Suppressor macrophage treated with lipopolysaccharide for 4 hours (primary cell): ENCODE measurements at regions not wholly inside any gene's neighbourhood (a gene's known extent, or its start where the extent isn't known, plus 50 kb on each side); places are given as distances from the start of the nearest gene placed in this dataset.
A peak's percentile ranks its signal among the peaks of the same experiment; 100 is the strongest.
"Not testable (repeated sequence)": the region's sequence is repeated elsewhere in the genome, so short reads cannot be mapped to it uniquely, and the experiment has no call there.

Experiments used
- DNase-seq: peaks from one replicate; pipeline ENCODE4 v3.0.0-alpha.2; 2020

DNA sequence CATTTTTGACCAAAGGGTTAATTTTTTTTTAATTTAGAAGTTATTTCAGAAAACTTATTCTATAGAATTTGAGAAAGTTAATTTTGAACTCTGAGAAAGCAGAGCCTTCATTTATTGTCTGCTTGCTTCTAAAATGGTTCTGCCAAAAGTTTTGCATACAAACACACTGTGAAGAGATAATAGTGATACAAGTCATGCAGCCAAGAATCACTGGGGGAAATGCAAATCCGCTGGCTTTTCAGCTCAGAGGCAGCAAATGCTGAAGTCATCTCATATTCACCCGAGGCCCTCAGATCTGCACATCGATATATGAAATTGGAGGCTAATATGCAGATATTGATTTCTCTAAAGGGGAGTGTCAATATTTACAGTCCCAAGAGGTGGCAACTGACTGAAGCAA lies 186.2 kb downstream of the KIT start:
- DNase-seq: no peak

DNA sequence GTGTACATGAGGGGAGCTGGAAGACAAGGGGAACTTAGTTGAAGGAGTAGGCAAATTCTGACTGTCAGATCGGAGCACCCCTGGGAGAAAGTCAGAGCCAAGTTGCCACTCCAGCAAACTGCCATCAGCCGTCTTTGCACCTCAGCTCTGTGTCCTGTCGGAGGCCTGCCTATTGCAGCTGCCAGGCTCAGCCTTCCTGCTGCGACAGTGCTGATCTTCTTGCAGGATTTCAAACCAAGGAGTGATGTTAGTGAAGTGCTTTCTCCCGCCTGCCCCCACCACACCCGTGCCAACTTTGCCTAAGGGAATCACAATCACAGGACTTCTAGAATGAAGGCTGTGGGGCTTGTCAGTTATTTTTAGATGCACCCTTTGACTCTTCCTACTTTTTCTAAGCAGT lies 185.3 kb downstream of the KIT start:
- DNase-seq: no peak

DNA sequence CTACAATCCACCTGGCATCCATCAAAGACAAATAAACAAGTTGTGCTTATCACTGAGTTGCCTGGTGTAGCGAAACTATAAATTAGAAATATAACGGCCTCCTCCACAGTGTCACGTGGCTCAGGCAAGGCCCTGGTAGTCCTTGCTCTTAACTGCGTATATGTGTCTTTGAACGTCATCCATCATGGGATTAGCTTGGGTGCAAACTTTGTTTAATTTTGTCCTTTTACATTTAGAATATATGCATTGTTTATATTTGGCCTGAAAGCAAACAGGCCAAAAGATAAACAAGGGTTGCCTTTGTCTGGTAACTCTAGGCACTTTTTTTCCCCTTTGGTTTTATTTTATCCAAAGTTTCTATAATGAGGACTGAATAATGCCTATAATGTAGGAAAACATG lies 184.9 kb downstream of the KIT start:
- no peak for DNase-seq

DNA sequence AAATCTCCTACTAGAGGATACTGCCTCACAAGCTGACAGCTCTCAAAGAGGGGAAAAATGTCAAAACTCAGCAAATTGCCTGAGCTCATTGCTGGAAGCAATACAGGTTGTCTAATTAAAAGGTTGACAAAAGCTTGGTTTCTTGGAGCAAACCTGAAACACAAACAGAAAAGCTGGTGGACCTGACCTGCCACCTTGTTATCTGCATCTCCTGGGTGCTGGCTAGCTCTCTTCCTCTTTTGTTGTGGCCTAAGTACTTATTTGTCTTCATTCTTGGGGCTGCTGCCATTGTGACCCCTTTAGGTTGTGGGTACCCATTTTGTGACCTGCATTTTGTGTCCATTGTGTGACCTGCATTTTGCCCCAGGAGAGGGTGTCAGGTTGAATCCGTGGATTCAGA lies 184.5 kb downstream of the KIT start:
- DNase-seq: no peak

DNA sequence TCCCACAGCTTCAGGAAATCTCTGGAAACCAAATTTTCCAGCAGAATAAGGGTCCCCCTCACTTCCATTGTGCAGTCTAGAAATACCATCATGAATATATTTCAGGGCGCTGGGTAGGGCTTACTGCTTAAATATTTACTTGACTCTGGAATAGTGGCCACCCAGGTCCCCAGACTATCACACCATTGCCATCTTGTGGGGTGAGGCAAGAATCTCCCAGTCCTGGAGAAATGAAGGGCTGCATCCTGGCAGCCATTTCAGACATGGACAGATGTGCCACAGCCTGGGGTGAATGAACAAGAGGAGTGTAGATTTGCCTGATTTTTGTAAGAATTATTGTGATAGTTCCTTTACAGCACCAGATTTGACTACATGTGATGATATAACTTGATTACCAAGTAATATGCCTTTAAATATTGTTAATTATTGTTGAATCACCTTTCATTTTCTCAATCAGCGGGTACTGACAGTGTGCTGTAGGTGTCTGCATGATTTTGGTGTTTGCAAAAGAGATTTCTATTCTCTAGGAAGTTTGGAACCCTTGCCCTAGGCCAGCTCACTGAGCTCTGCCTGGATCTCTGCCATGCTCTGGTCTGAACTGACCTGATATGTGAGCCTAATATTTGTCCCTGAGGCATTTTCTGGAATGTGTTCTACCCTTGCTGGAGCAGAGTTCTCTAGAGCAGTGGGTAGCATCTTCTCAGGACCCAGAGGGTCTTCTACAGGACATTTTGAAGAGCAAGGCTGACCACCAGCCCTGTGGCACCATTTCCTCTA lies 183.4 kb downstream of the KIT start:
- DNase-seq: peak; percentile 9

DNA sequence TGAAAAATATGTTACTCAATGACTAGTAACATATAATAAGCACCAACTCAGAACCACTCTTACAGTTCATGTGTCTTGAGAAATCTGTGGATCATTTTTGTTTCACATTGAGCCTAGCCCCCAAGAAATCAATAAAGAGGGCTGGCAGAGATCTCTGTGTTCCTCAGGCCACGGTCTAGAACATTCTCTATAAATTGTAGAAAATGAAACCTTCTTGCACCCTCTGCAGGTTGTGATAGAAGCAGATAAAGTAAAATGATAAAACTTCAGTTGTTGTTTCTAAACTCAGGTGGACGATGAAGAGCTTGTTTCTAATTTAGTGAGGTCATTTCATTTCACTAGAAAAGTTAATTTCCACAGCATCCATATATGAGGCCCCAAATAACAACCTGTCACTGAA lies 182.7 kb downstream of the KIT start:
- no peak for DNase-seq

DNA sequence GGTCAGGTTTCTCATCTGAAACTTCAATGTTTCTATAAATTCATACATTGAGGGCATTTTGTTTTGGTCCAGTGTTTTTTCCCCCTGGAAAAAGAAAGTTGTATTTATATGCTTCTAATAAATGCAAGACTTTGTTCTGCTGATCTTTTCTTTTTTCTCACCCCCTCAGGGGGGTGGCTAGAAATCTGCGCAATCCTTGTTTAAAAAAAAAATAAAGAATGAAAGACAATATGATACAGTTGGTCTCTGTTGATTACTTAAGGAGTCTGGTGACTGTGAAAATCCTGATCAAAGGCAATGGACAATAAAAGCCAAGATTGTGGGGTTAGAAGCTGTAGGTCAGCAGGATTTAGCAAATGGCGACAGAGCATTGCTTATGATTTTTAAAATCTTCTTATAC lies 180.5 kb downstream of the KIT start:
- no peak for DNase-seq

DNA sequence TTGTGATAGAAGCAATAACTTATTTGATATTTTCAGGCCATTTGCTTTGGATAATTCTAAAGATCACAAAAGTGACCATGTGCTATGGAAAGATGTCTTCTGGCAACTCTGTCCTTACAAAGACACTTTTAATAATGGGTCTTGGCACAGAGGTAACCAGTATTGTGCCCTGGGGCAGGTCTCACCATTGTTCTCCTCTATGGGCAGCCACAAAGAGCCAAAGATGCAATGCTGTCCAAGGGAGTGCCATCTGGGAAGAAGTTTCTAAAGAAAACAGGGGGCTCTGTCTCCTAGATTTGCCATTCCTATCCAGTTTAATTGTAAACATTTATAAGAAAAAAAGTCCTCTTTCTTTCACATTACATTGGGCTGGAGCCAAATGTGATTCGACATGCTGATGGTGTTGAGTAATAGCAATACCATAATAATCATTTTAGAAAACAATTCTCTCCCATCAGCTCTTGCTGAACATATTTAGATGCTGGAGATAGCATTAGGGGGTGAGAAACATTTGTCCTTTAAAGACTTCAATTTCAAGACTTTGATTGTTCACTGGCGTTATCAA lies 179.9 kb downstream of the KIT start:
- no peak for DNase-seq

DNA sequence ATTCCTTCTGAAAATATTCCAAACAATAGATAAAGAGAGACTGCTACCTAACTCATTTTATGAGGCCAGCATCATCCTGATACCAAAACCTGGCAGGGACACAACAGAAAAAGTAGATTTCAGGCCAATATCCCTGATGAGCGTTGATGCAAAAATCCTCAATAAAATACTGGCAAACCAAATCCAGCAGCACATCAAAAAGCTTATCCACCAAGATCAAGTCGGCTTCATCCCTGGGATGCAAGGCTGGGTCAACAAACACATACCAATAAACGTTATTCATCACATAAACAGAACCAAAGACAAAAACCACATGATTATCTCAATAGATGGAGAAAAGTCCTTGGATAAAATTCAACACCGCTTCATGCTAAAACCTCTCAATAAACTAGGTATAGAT lies 170.6 kb downstream of the KIT start:
- DNase-seq: not testable (repeated sequence)

DNA sequence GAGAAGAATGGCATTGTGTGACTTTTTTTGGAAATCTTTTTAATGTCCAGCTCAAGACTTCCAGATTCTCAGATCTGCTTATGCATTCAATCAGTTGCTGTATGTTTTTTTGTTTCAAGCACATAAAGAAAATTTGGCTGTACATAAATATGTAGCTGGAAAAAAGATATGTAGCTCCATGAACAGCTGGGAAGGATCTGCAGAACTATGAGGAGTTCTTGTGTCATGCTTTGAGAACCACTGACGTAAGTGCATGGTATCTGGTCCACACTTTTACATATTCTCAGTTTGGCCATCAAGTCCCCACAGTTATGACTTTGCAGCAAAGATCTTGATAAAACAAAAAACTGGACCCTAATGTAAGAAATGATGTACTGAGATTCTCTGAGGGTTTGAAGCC lies 165.9 kb downstream of the KIT start:
- no peak for DNase-seq

DNA sequence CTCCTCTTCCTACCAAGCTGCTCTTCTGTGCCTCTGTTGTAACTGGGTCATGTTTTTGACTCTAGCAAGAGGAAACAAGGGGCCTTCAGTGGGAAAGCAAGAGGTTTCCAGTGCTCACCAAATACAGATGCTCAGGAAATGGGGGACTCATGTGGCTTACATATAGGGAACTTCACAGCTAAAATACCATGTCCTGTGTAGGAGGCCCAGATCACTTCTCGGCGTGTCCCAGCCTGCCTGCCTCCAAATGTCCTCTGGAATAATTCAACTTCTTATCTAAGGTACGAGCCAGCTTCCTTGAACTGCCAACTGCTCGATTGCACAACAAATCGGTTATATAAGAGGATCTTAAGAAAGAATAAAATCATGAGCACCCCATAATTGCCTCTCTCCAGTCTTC lies 161.3 kb downstream of the KIT start:
- DNase-seq: no peak

DNA sequence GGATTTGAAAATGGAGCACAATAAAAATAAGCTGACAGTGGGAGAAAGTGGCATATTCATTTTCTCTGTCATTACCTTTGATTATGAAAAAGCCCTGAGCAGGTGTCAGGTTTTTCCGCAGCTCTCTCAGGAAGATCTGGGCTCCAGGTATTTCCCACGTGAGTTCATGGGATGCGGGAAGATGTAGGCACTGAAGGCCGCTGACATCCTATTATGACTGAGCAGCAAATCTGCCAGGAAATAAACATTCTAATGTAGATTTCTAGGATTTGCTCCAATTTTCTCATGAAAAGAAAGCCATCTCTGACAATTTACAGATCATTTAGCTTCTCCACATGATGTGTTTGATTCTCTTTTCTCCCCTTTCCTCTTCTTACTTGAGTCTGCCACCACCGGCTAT lies 160.7 kb downstream of the KIT start:
- no peak for DNase-seq

DNA sequence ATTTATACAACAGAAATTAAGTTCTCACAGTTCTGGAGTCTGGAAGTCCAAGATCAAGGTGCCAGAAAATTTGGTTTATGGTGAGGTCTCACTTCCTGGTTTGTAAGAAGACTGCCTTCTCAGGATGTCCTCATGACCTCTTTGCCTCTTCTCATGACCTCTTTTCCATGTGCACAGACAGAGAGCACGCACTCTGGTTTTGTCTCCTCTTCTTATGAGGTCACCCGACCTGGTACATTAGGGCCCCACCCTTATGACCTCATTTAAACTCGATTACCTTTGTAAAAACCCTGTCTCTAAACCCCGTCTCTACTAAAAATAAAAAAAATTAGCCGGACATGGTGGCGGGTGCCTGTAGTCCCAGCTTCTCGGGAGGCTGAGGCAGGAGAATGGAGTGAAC lies 155.9 kb downstream of the KIT start:
- DNase-seq: no peak

DNA sequence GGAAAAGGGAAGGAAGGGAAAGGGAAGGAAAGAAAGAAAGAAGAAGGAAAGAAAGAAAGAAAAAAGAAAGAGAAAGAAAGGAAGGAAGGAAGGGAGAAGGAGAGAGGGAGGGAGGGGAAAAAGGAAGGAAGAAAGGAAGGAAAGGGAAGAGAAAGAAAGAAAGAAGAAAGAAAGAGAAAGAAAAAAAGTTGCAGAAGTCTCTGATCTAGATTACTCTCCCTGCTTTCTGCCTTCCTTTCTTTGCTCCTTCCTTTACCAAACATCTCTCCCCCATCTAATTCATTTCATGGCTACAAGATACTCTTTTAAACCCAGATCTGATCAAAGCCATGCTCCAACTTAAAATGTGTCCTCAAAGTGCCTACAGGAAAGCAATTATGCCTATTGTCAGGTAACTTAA lies 148.6 kb downstream of the KIT start:
- DNase-seq: no peak

DNA sequence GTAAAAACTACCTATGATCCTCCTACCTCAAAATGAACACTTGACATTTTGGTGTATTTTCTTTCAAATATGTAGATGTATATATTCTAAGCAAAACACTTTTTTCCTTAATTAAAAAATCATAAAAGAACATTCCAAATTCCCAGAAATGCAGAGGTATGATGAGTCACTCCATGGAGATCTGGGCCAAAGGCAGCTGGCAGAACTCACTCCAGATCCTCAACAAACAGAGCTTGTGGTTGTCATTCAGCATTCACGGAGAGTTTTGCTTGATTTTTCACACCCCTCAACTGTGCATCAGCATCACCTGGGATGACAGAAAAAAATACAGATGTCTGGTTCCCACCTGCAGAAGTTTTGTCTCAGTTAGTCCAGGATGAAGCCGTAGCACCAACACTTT lies 144.6 kb downstream of the KIT start:
- no peak for DNase-seq

DNA sequence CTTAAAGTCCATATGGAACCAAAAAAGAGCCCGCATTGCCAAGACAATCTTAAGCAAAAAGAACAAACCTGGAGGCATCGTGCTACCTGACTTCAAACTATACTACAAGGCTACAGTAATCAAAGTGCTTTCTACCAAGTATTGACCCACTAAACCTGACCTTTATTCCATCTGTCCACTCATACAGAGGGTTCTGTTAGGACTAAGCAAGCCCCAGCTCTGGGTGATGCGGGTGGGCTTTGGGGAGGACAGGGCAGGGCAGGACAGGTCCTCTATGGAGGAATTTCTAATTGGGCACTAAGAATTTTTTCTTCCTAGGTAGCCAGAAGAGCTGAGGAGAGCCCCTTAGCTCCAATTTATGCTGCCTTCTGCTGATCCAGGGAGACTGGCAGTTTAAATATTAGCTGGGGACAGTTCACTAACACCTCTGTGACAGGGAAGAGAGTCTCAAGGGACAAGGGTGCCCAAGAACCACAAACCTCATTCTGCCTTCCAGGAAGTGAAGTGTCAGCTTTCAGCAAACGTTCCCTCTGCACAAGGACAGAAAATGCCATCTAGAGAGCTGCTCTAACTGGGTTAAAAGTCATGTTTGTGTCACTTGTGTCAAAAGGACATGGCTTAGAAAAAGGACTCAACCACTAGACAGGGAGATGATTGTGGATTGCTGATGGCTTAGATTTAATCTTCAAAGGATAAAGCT lies 143.2 kb downstream of the KIT start:
- no peak for DNase-seq

DNA sequence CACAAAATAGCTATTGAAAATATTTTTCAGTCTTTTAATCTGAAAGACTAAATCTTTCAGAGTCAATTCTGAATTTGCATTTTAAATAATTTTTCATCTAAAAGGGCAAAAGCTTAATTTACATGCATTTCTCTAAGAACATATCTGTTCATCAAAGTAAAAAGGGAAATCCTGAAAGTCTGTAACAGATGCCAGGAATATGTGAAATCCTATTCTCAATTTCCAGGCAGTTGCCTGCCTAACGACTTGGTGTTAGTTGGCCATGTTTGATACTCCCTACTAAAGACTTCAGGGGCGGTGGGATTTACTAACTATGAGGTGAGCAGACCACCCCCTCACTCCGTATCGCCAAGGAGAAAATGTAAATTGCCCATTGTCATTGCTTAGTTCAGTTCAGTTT lies 136.8 kb downstream of the KIT start:
- DNase-seq: no peak

DNA sequence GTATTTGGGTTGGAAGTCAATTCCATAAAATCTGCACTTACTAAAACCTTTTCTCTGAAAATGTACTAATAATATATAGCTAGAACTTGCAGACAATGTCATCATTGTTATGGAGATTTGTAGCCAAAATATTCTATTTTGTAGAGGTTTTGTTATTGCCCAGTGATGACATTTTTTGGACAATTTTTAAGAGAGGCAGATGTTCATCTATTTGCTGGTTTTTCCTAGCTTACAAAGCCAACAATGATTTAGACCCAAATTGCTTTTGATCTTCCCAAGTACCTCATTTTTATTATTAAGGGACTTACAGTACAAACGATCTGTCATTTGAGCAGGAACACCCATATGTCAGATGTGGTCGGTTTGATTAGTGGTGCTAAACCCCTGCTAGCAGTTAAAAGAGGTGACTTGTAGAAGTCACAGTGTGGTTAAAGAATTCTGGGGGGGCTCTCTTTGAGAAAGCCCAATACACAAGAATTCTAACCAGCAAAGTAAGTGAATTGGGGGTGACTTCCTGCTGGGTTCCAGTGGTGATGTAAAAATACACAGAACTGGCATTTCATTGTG lies 136.2 kb downstream of the KIT start:
- DNase-seq: no peak
